ENCODE measurements at regions not wholly inside any gene's neighbourhood (a gene's known extent, or its start where the extent isn't known, plus 50 kb on each side); places are given as distances from the start of the nearest gene placed in this dataset.

DNA sequence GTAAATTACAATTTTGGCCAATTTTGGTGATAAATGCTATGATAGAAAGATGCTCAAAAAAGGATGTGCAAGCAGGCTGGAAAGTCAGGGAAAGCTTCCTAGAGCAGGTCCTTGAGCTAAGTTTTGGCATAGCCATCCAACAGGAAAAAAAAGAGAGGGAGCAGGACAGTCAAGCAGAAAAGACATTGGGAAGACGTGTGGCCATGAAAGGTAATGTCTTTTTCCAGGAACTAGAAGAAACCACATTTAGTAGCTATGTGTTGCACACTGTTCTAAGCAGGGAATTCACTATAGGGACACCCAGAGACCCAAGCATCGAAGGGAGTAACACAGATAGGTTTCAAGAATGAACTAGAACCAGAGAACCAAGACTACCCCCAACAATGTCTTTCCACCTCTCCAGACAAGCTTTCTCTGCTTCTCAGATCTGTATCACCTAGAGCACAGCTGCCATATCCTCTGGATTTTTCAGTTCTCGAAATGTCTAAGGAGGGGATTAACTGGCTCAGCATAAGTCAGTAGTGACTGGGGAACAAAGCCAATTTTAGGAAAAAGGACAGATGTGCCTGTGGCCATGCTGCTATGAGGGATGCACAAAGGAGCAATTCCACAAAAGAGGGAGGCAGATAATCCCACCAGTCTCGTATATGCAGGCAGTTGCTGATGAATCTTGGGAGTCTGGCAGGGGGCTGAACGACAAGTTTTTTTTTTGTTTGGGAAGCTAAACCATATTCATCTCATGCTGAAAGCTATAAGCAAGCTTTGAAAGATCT lies 97.1 kb upstream of the DAB1 start:
- Histone ChIP-seq H3K9ac (ENCODE audit: insufficient read depth, low read length, poor library complexity, severe bottlenecking) (no peak overlapping the region), H3K27ac (ENCODE audit: low read depth in 1 of 2, low read length in 2 of 2) (no peak overlapping the region), H3K4me2 (replicated peaks; ENCODE audit: extremely low read depth, low read length, poor library complexity, severe bottlenecking) (no peak overlapping the region), H2AFZ (ENCODE audit: insufficient read depth, low read depth, low read length, poor library complexity, severe bottlenecking) (no peak overlapping the region), H3K27me3 (ENCODE audit: control insufficient read depth in 2 of 2, insufficient read depth in 2 of 2, low read length in 2 of 2) (no peaks in the 10 kb centered on the region), H3K9me3 (replicated peaks in 1 of 2; ENCODE audit: control insufficient read depth in 1 of 2, insufficient read depth in 1 of 2, low read length in 2 of 2) (no peaks in the 10 kb centered on the region), H3K36me3 (replicated peaks in 1 of 2; ENCODE audit: control insufficient read depth in 1 of 2, insufficient read depth in 2 of 2, low read length in 2 of 2) (no peaks in the 10 kb centered on the region), H3K4me1 (ENCODE audit: control insufficient read depth in 1 of 2, insufficient read depth in 2 of 2, low read length in 2 of 2) (no peaks in the 10 kb centered on the region), H3K4me3 (replicated peaks in 1 of 3; ENCODE audit: low read depth in 2 of 3, low read length in 3 of 3) (no peak overlapping the region), H4K20me1 (ENCODE audit: insufficient read depth, low read length) (no peaks in the 10 kb centered on the region), H3K79me2 (ENCODE audit: insufficient read depth, low read length) (no peaks in the 10 kb centered on the region)
- no peak for DNase-seq
- Mint-ChIP-seq H3K36me3 (no peaks in the 10 kb centered on the region), H3K27ac (no peak overlapping the region), H3K27me3 (ENCODE audit: low read depth in 3 of 3) (peaks cover 0 to 2% (median 1%) of the 10 kb centered on the region in 3 donors), H3K4me1 (no peaks in the 10 kb centered on the region), H3K9me3 (peaks cover 0 to 12% (median 6%) of the 10 kb centered on the region in 7 donors), H3K4me3 (no peak overlapping the region)
- intact Hi-C loops (cut with micrococcal nuclease), result no loop called here
- TF ChIP-seq, protein P1, sequence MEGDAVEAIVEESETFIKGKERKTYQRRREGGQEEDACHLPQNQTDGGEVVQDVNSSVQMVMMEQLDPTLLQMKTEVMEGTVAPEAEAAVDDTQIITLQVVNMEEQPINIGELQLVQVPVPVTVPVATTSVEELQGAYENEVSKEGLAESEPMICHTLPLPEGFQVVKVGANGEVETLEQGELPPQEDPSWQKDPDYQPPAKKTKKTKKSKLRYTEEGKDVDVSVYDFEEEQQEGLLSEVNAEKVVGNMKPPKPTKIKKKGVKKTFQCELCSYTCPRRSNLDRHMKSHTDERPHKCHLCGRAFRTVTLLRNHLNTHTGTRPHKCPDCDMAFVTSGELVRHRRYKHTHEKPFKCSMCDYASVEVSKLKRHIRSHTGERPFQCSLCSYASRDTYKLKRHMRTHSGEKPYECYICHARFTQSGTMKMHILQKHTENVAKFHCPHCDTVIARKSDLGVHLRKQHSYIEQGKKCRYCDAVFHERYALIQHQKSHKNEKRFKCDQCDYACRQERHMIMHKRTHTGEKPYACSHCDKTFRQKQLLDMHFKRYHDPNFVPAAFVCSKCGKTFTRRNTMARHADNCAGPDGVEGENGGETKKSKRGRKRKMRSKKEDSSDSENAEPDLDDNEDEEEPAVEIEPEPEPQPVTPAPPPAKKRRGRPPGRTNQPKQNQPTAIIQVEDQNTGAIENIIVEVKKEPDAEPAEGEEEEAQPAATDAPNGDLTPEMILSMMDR (IDR thresholded peaks at IDR 0.05), result no peak
- WGBS (ENCODE audit: insufficient coverage), result 82% methylated on average over 2 of the region's 5 CpGs

DNA sequence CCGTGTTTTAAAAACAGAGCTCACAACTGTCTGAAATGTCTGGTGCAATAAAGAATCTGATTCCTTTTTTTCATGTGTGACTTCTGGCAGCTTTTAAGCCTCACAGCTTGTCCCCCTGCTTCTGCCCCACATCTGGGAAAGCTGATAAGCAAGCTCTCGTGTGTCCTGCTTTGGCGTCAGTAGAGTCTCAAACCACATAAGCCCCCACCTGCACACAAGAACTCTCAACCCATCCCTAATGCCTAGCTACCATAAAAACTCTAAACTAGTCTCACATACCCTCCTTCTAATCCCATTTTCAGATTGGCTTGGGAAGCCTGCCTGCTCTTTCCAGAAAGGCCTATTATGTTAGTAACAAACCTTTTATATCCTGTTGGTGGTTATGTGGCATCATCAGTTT lies 94.6 kb upstream of the DAB1 start:
- H3K27me3 Mint-ChIP-seq (ENCODE audit: low read depth in 3 of 3), result no peaks in the 10 kb centered on the region
- no peaks in the 10 kb centered on the region for H3K27me3 ChIP-seq (ENCODE audit: control insufficient read depth in 2 of 2, insufficient read depth in 2 of 2, low read length in 2 of 2)
- TF ChIP-seq, protein P1 (IDR thresholded peaks at IDR 0.05), result no peak
- no peaks in the 10 kb centered on the region for H3K36me3 Mint-ChIP-seq
- DNase-seq, result no peak
- intact Hi-C loops (cut with micrococcal nuclease), result no loop called here
- H3K79me2 ChIP-seq (ENCODE audit: insufficient read depth, low read length), result no peaks in the 10 kb centered on the region
- H3K4me1 ChIP-seq (ENCODE audit: control insufficient read depth in 1 of 2, insufficient read depth in 2 of 2, low read length in 2 of 2), result no peaks in the 10 kb centered on the region
- no peaks in the 10 kb centered on the region for H3K36me3 ChIP-seq (replicated peaks in 1 of 2; ENCODE audit: control insufficient read depth in 1 of 2, insufficient read depth in 2 of 2, low read length in 2 of 2)
- H3K4me3 ChIP-seq (replicated peaks in 1 of 3; ENCODE audit: low read depth in 2 of 3, low read length in 3 of 3), result no peak overlapping the region
- H3K4me1 Mint-ChIP-seq, result no peaks in the 10 kb centered on the region
- no peaks in the 10 kb centered on the region for H3K9me3 ChIP-seq (replicated peaks in 1 of 2; ENCODE audit: control insufficient read depth in 1 of 2, insufficient read depth in 1 of 2, low read length in 2 of 2)
- no peaks in the 10 kb centered on the region for H4K20me1 ChIP-seq (ENCODE audit: insufficient read depth, low read length)
- H3K4me3 Mint-ChIP-seq, result no peak overlapping the region
- WGBS (ENCODE audit: insufficient coverage), result 25% methylated on average over 2 of the region's 3 CpGs
- H3K4me2 ChIP-seq (replicated peaks; ENCODE audit: extremely low read depth, low read length, poor library complexity, severe bottlenecking), result no peak overlapping the region
- H3K27ac ChIP-seq (ENCODE audit: low read depth in 1 of 2, low read length in 2 of 2), result no peak overlapping the region
- H3K27ac Mint-ChIP-seq, result no peak overlapping the region
- H3K9ac ChIP-seq (ENCODE audit: insufficient read depth, low read length, poor library complexity, severe bottlenecking), result no peak overlapping the region
- no peak overlapping the region for H2AFZ ChIP-seq (ENCODE audit: insufficient read depth, low read depth, low read length, poor library complexity, severe bottlenecking)
- peaks cover 0 to 13% (median 4%) of the 10 kb centered on the region in 7 donors for H3K9me3 Mint-ChIP-seq
